Lung microvascular endothelial cell (primary cell): ENCODE measurements at regions not wholly inside any gene's neighbourhood (a gene's known extent, or its start where the extent isn't known, plus 50 kb on each side); places are given as distances from the start of the nearest gene placed in this dataset.
A peak's percentile ranks its signal among the peaks of the same experiment; 100 is the strongest.

Experiments
- DNase-seq, 2 donors: peaks; one replicate each; pipeline versions ENCODE4 v3.0.0 to v3.0.0-alpha.2; 2010; ENCODE audit warnings: low read depth in 2 of 2

- DNase-seq = peak in 1 of 2 donors; percentile 15
Observed at GRCh38 chr21:16473988-16474387, 744.2 kb downstream of the USP25 start.

GRCh38 chr21:16476056-16476825 lies 746.5 kb downstream of the USP25 start:
- DNase-seq = no peak

- no peak for DNase-seq
Observed at GRCh38 chr21:16488042-16488441, 758.3 kb downstream of the USP25 start.

- DNase-seq = no peak
Observed at GRCh38 chr21:16492356-16492755, 762.6 kb downstream of the USP25 start.

GRCh38 chr21:16492892-16493291 lies 763.1 kb downstream of the USP25 start:
- no peak for DNase-seq

- peak; percentile 56 to 76 for DNase-seq
Observed at GRCh38 chr21:16496609-16497008, 766.8 kb downstream of the USP25 start.

GRCh38 chr21:16500271-16500670 lies 770.5 kb downstream of the USP25 start:
- no peak for DNase-seq

GRCh38 chr21:16502273-16502672 lies 772.5 kb downstream of the USP25 start:
- DNase-seq = no peak

- DNase-seq = no peak
Observed at GRCh38 chr21:16502897-16503296, 773.1 kb downstream of the USP25 start.

GRCh38 chr21:16504281-16504680 lies 774.5 kb downstream of the USP25 start:
- DNase-seq = no peak

- no peak for DNase-seq
Observed at GRCh38 chr21:16504766-16505165, 775.0 kb downstream of the USP25 start.

- DNase-seq = no peak
Observed at GRCh38 chr21:16509476-16509875, 779.7 kb downstream of the USP25 start.

GRCh38 chr21:16514316-16514715 lies 784.5 kb downstream of the USP25 start:
- DNase-seq = no peak

- DNase-seq = no peak
Observed at GRCh38 chr21:16517383-16517782, 787.6 kb downstream of the USP25 start.

GRCh38 chr21:16519036-16519435 lies 789.3 kb downstream of the USP25 start:
- no peak for DNase-seq

- no peak for DNase-seq
Observed at GRCh38 chr21:16519644-16520043, 789.9 kb downstream of the USP25 start.

- peak in 1 of 2 donors; percentile 18 for DNase-seq
Observed at GRCh38 chr21:16522548-16522947, 792.8 kb downstream of the USP25 start.

- peak; percentile 42 to 56 for DNase-seq
Observed at GRCh38 chr21:16530656-16531055, 800.9 kb downstream of the USP25 start.

GRCh38 chr21:16532840-16533239 lies 803.1 kb downstream of the USP25 start:
- DNase-seq = no peak

GRCh38 chr21:16533692-16534407 lies 804.1 kb downstream of the USP25 start:
- no peak for DNase-seq

GRCh38 chr21:16534408-16535101 lies 804.8 kb downstream of the USP25 start:
- peak; percentile 52 to 84 for DNase-seq

GRCh38 chr21:16535102-16535422 lies 805.3 kb downstream of the USP25 start:
- peak; percentile 52 to 86 for DNase-seq

- no peak for DNase-seq
Observed at GRCh38 chr21:16535626-16536025, 805.8 kb downstream of the USP25 start.
